Tibial nerve (tissue), 4 donors: ENCODE measurements at regions not wholly inside any gene's neighbourhood (a gene's known extent, or its start where the extent isn't known, plus 50 kb on each side); places are given as distances from the start of the nearest gene placed in this dataset.

ENCODE experiments used
- EP300 ChIP-seq, 2 donors: sonication (generic); formaldehyde crosslinking; IDR thresholded peaks; one replicate each; pipeline ENCODE4 v1.6.1; 2017; ENCODE audit warnings: antibody characterized with exemption in 2 of 2, mild to moderate bottlenecking in 1 of 2
- POLR2A ChIP-seq, 2 donors: fragments of 450-650 bp; IDR thresholded peaks; one replicate each; pipeline ENCODE4 v1.6.1; 2017; ENCODE audit warnings: antibody characterized with exemption in 2 of 2, mild to moderate bottlenecking in 2 of 2, moderate library complexity in 2 of 2
- TF ChIP-seq, protein P1 (sequence below), 5 experiments: fragments of 200-600 bp in 3 of 5; fragments of 450-650 bp in 2 of 5; sonication (generic) in 3 of 5; IDR thresholded peaks; one replicate each; pipeline ENCODE4 v1.5.1; 2016 to 2019; ENCODE audit warnings: antibody characterized with exemption in 5 of 5, mild to moderate bottlenecking in 3 of 5, moderate library complexity in 2 of 5

DNA sequence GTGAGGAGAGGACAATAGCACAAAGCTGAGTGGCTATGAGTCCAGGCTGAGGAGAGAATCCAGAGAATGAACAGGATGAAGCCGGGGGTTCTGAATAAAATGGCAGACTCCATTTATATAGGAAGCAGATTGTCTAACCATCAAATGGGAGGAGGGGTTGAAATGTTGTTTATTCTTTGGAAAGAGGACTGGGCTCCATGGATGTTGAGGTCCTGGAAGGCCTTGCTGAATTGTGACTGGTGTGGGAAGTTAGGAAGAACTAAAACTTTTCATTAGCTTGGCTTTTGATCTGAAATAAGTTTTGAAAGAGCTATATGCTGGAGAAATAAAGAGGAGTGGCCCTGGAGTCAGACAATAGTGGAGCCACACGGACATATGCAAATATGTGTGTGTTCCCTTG is 647.8 kb downstream of the RNF144B start:
- TF ChIP-seq, protein P1, sequence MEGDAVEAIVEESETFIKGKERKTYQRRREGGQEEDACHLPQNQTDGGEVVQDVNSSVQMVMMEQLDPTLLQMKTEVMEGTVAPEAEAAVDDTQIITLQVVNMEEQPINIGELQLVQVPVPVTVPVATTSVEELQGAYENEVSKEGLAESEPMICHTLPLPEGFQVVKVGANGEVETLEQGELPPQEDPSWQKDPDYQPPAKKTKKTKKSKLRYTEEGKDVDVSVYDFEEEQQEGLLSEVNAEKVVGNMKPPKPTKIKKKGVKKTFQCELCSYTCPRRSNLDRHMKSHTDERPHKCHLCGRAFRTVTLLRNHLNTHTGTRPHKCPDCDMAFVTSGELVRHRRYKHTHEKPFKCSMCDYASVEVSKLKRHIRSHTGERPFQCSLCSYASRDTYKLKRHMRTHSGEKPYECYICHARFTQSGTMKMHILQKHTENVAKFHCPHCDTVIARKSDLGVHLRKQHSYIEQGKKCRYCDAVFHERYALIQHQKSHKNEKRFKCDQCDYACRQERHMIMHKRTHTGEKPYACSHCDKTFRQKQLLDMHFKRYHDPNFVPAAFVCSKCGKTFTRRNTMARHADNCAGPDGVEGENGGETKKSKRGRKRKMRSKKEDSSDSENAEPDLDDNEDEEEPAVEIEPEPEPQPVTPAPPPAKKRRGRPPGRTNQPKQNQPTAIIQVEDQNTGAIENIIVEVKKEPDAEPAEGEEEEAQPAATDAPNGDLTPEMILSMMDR (IDR thresholded peaks at IDR 0.05): no peak
- TF ChIP-seq EP300 (IDR thresholded peaks at IDR 0.05) (no peak), POLR2A (IDR thresholded peaks at IDR 0.05) (no peak)
